MM.1S (cell line): ENCODE measurements at regions not wholly inside any gene's neighbourhood (a gene's known extent, or its start where the extent isn't known, plus 50 kb on each side); places are given as distances from the start of the nearest gene placed in this dataset.
A peak's percentile ranks its signal among the peaks of the same experiment; 100 is the strongest.

ENCODE experiments used
- DNase-seq: peaks from one replicate; pipeline ENCODE4 v3.0.0-alpha.2; 2015
- H2AFZ ChIP-seq: fragments of 300-600 bp; sonication (generic); 2 replicates; pipeline ENCODE4 v1.6.0; 2016; ENCODE audit warnings: antibody characterized with exemption, low read length
- H3F3A ChIP-seq: fragments of 300-600 bp; sonication (generic); 2 replicates; pipeline ENCODE4 v1.6.1; 2016; ENCODE audit warnings: mild to moderate bottlenecking, antibody characterized with exemption, low read length, moderate library complexity, mixed read lengths; ENCODE audit not compliant: insufficient read depth
- H3K27ac ChIP-seq: fragments of 300-600 bp; sonication (generic); 2 replicates; pipeline ENCODE4 v1.5.1; 2016; ENCODE audit warnings: mild to moderate bottlenecking, low read length
- H3K27me3 ChIP-seq: fragments of 300-600 bp; sonication (generic); replicated peaks from 2 replicates; pipeline ENCODE4 v1.6.0; 2016; ENCODE audit warnings: low read length; ENCODE audit not compliant: insufficient read depth
- H3K36me3 ChIP-seq: fragments of 300-600 bp; sonication (generic); replicated peaks from 2 replicates; pipeline ENCODE4 v1.6.1; 2016; ENCODE audit warnings: mild to moderate bottlenecking, low read length, mixed read lengths; ENCODE audit not compliant: insufficient read depth
- H3K4me1 ChIP-seq: fragments of 300-600 bp; sonication (generic); 2 replicates; pipeline ENCODE4 v1.6.1; 2016; ENCODE audit warnings: low read length, mixed read lengths
- H3K4me2 ChIP-seq: fragments of 300-600 bp; sonication (generic); 2 replicates; pipeline ENCODE4 v1.6.0; 2016; ENCODE audit warnings: low read depth, low read length
- H3K4me3 ChIP-seq: fragments of 300-600 bp; sonication (generic); 2 replicates; pipeline ENCODE4 v1.5.1; 2016; ENCODE audit warnings: low read length, mixed read lengths
- H3K79me2 ChIP-seq: fragments of 300-600 bp; sonication (generic); 2 replicates; pipeline ENCODE4 v1.6.1; 2016; ENCODE audit warnings: mixed run types, low read length, mixed read lengths
- H3K9ac ChIP-seq: fragments of 300-600 bp; sonication (generic); 2 replicates; pipeline ENCODE4 v1.6.1; 2016; ENCODE audit warnings: low read length, mixed read lengths
- H3K9me2 ChIP-seq: fragments of 300-600 bp; sonication (generic); replicated peaks from 2 replicates; pipeline ENCODE4 v1.6.1; 2016; ENCODE audit warnings: mild to moderate bottlenecking, low read length, mixed read lengths; ENCODE audit not compliant: insufficient read depth
- H3K9me3 ChIP-seq: fragments of 300-600 bp; sonication (generic); replicated peaks from 2 replicates; pipeline ENCODE4 v1.6.1; 2016; ENCODE audit warnings: mild to moderate bottlenecking, low read length, mixed read lengths; ENCODE audit not compliant: insufficient read depth
- H4K20me1 ChIP-seq: fragments of 300-600 bp; sonication (generic); 2 replicates; pipeline ENCODE4 v1.6.1; 2016; ENCODE audit warnings: mild to moderate bottlenecking, low read length, moderate library complexity, mixed read lengths; ENCODE audit not compliant: insufficient read depth
- CTCF ChIP-seq: fragments of 300-600 bp; sonication (generic); IDR thresholded peaks from 2 replicates; pipeline ENCODE4 v1.5.1; 2016; ENCODE audit warnings: antibody characterized with exemption, low read length, mixed read lengths
- EZH2 ChIP-seq: fragments of 300-600 bp; sonication (generic); optimal IDR thresholded peaks from 2 replicates; pipeline ENCODE3; 2017; ENCODE audit warnings: low read depth, mild to moderate bottlenecking, antibody characterized with exemption, low read length, mixed read lengths
- EZH2phosphoT487 ChIP-seq: fragments of 300-600 bp; sonication (generic); IDR thresholded peaks from 2 replicates; pipeline ENCODE4 v1.6.1; 2018; ENCODE audit warnings: antibody characterized with exemption, low read length

GRCh38 chr4:81690871-81691270 lies 219.2 kb upstream of the RASGEF1B start:
- no peaks in the 10 kb centered on the region for H3K9me3 ChIP-seq
- H3K9me2 ChIP-seq: no peaks in the 10 kb centered on the region
- no peak overlapping the region for H3K4me2 ChIP-seq
- H3F3A ChIP-seq: no peaks in the 10 kb centered on the region
- H3K27me3 ChIP-seq: no peaks in the 10 kb centered on the region
- no peaks in the 10 kb centered on the region for H3K79me2 ChIP-seq
- no peak for DNase-seq
- no peak overlapping the region for H2AFZ ChIP-seq
- no peak for TF ChIP-seq EZH2phosphoT487
- TF ChIP-seq EZH2: no peak
- TF ChIP-seq CTCF: no peak
- H3K4me1 ChIP-seq: peaks cover 14% of the 10 kb centered on the region
- no peaks in the 10 kb centered on the region for H3K36me3 ChIP-seq
- no peak overlapping the region for H3K9ac ChIP-seq
- no peaks in the 10 kb centered on the region for H4K20me1 ChIP-seq
- no peak overlapping the region for H3K4me3 ChIP-seq
- H3K27ac ChIP-seq: no peak overlapping the region

- TF ChIP-seq CTCF (peak; percentile 50), EZH2phosphoT487 (no peak)
- H3K36me3 ChIP-seq: no peaks in the 10 kb centered on the region
- H3K4me1 ChIP-seq: peaks cover 20% of the 10 kb centered on the region
- H2AFZ ChIP-seq: peak overlapping the region; percentile 6; the same call in 1 of the 2 replicates
- H3K27ac ChIP-seq: peak overlapping the region; percentile 16; the same call in 1 of the 2 replicates
- H3K4me2 ChIP-seq: peak overlapping the region; percentile 42
- no peaks in the 10 kb centered on the region for H3K9me3 ChIP-seq
- no peaks in the 10 kb centered on the region for H3K79me2 ChIP-seq
- H3K4me3 ChIP-seq: 0 out of 2 replicates have a peak overlapping the region, but pooled peaks have one; percentile 2
- H3K27me3 ChIP-seq: no peaks in the 10 kb centered on the region
- H4K20me1 ChIP-seq: no peaks in the 10 kb centered on the region
- H3K9ac ChIP-seq: no peak overlapping the region
- DNase-seq: peak; percentile 60
- no peaks in the 10 kb centered on the region for H3K9me2 ChIP-seq
- H3F3A ChIP-seq: no peaks in the 10 kb centered on the region
Observed at GRCh38 chr4:81688085-81688484, 216.4 kb upstream of the RASGEF1B start.

- Histone ChIP-seq H3K9ac (no peak overlapping the region), H3F3A (no peaks in the 10 kb centered on the region), H3K27me3 (no peaks in the 10 kb centered on the region), H3K9me3 (no peaks in the 10 kb centered on the region), H4K20me1 (no peaks in the 10 kb centered on the region), H3K36me3 (no peaks in the 10 kb centered on the region), H2AFZ (peak overlapping the region; percentile 6; the same call in 1 of the 2 replicates), H3K4me3 (no peak overlapping the region), H3K79me2 (no peaks in the 10 kb centered on the region), H3K9me2 (no peaks in the 10 kb centered on the region), H3K4me2 (peak overlapping the region; percentile 42), H3K4me1 (peaks cover 20% of the 10 kb centered on the region), H3K27ac (peak overlapping the region; percentile 16; the same call in 1 of the 2 replicates)
- DNase-seq: peak; percentile 65
- TF ChIP-seq EZH2 (no peak), CTCF (no peak), EZH2phosphoT487 (no peak)
Observed at GRCh38 chr4:81687471-81687870, 215.8 kb upstream of the RASGEF1B start.
